ENCODE measurements at regions not wholly inside any gene's neighbourhood (a gene's known extent, or its start where the extent isn't known, plus 50 kb on each side); places are given as distances from the start of the nearest gene placed in this dataset.

- TF ChIP-seq TAF7 (optimal IDR thresholded peaks at IDR 0.05; ENCODE audit: borderline replicate concordance, low read depth, low read length), result no peak
- TF ChIP-seq CHD2 (IDR thresholded peaks at IDR 0.05; ENCODE audit: low read length), result no peak
- no peak for TF ChIP-seq EGR1 (IDR thresholded peaks at IDR 0.05; ENCODE audit: borderline replicate concordance, low read depth, low read length)
- no peak for TF ChIP-seq TEAD4 (IDR thresholded peaks at IDR 0.05; ENCODE audit: low read depth, low read length)
- TF ChIP-seq RXRA (IDR thresholded peaks at IDR 0.05; ENCODE audit: insufficient read depth, low read depth, low read length), result no peak
- TF ChIP-seq JUND (IDR thresholded peaks at IDR 0.05; ENCODE audit: low read length), result no peak
Observed at GRCh38 chr18:40782453-40783130, 1172.4 kb upstream of the PIK3C3 start (continued).

Data from H1 (cell line).